Mammary epithelial cell (primary cell): ENCODE measurements at regions not wholly inside any gene's neighbourhood (a gene's known extent, or its start where the extent isn't known, plus 50 kb on each side); places are given as distances from the start of the nearest gene placed in this dataset.

ENCODE experiments used
- EZH2 ChIP-seq: IDR thresholded peaks from 2 replicates; pipeline ENCODE4 v1.6.1; 2012; ENCODE audit warnings: low read length, inconsistent platforms, borderline replicate concordance
- TF ChIP-seq, protein P1 (sequence below), 2 donors: IDR thresholded peaks in 1 of 2; conservative IDR thresholded peaks in 1 of 2; 2 replicates each; pipeline ENCODE4 v1.5.1; 2011 to 2012; ENCODE audit warnings: inconsistent platforms in 2 of 2, low read length in 2 of 2, mild to moderate bottlenecking in 2 of 2, control low read depth in 1 of 2, low read depth in 1 of 2; ENCODE audit not compliant: insufficient read depth in 1 of 2; ENCODE audit errors: extremely low read depth in 1 of 2

DNA sequence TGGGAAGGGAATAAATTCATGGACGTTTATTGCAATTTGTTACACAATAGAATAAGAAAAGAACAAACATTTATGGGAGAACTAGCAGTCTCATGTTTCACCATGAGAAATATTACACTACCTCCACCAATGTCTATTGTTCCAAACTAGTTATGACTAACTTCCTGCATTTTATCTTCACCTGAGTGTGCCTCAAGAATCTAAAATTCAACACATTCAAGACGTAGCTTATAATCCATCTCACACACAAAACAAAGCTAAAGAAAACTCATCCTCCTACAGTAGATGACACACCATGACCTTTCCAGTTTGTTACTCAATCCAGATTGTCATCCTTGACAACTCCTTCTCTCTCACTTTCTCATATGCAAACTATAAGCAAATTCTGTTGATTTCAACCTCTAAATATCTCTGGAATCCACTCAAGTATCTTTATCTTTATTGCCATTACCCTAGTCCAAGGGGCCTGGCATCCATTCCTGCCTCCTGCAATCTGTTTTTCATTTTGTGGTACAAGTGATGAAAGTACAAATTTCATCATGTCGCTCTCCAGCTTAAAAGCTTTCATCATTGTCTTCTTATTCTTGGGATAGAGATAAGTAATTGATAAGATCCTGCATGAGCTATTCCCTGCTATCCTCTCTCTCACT lies 229.9 kb downstream of the NR2F2 start:
- TF ChIP-seq, protein P1, sequence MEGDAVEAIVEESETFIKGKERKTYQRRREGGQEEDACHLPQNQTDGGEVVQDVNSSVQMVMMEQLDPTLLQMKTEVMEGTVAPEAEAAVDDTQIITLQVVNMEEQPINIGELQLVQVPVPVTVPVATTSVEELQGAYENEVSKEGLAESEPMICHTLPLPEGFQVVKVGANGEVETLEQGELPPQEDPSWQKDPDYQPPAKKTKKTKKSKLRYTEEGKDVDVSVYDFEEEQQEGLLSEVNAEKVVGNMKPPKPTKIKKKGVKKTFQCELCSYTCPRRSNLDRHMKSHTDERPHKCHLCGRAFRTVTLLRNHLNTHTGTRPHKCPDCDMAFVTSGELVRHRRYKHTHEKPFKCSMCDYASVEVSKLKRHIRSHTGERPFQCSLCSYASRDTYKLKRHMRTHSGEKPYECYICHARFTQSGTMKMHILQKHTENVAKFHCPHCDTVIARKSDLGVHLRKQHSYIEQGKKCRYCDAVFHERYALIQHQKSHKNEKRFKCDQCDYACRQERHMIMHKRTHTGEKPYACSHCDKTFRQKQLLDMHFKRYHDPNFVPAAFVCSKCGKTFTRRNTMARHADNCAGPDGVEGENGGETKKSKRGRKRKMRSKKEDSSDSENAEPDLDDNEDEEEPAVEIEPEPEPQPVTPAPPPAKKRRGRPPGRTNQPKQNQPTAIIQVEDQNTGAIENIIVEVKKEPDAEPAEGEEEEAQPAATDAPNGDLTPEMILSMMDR (conservative IDR thresholded peaks at IDR 0.05 in 1 of 2, IDR thresholded peaks at IDR 0.05 in 1 of 2; ENCODE audit: extremely low read depth in 1 of 2, insufficient read depth in 1 of 2, low read depth in 1 of 2, low read length in 2 of 2), result no peak
- TF ChIP-seq EZH2, result no peak
